ENCODE measurements at regions not wholly inside any gene's neighbourhood (a gene's known extent, or its start where the extent isn't known, plus 50 kb on each side); places are given as distances from the start of the nearest gene placed in this dataset.

GRCh38 chr20:39326050-39326449, 363.9 kb downstream of the DHX35 start:
- Histone ChIP-seq H3K36me3 (ENCODE audit: control insufficient read depth, low read length) (no peaks in the 10 kb centered on the region), H3K4me1 (ENCODE audit: control insufficient read depth, low read length) (no peaks in the 10 kb centered on the region), H3K9me3 (ENCODE audit: control insufficient read depth, insufficient read depth, low read length) (no peaks in the 10 kb centered on the region), H3K79me2 (ENCODE audit: control insufficient read depth, low read length) (no peaks in the 10 kb centered on the region), H3K4me2 (ENCODE audit: low read length) (no peak overlapping the region), H3F3A (ENCODE audit: control insufficient read depth, insufficient read depth) (no peaks in the 10 kb centered on the region), H4K20me1 (ENCODE audit: control insufficient read depth, insufficient read depth, low read depth, low read length) (no peaks in the 10 kb centered on the region), H3K4me3 (ENCODE audit: low read length) (no peak overlapping the region), H3K27ac (ENCODE audit: low read depth, low read length) (no peak overlapping the region), H3K9me2 (replicated peaks; ENCODE audit: control insufficient read depth, low read length) (no peaks in the 10 kb centered on the region; the same call in 1 of the 2 replicates), H3K27me3 (ENCODE audit: control insufficient read depth, low read length) (peaks cover 4% of the 10 kb centered on the region; the same call in 1 of the 2 replicates)
- TF ChIP-seq, protein P1, sequence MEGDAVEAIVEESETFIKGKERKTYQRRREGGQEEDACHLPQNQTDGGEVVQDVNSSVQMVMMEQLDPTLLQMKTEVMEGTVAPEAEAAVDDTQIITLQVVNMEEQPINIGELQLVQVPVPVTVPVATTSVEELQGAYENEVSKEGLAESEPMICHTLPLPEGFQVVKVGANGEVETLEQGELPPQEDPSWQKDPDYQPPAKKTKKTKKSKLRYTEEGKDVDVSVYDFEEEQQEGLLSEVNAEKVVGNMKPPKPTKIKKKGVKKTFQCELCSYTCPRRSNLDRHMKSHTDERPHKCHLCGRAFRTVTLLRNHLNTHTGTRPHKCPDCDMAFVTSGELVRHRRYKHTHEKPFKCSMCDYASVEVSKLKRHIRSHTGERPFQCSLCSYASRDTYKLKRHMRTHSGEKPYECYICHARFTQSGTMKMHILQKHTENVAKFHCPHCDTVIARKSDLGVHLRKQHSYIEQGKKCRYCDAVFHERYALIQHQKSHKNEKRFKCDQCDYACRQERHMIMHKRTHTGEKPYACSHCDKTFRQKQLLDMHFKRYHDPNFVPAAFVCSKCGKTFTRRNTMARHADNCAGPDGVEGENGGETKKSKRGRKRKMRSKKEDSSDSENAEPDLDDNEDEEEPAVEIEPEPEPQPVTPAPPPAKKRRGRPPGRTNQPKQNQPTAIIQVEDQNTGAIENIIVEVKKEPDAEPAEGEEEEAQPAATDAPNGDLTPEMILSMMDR (IDR thresholded peaks at IDR 0.05; ENCODE audit: low read depth, low read length, poor library complexity, severe bottlenecking) = no peak
- TF ChIP-seq EZH2phosphoT487 (IDR thresholded peaks at IDR 0.05; ENCODE audit: borderline replicate concordance, low read length) = no peak

DNA sequence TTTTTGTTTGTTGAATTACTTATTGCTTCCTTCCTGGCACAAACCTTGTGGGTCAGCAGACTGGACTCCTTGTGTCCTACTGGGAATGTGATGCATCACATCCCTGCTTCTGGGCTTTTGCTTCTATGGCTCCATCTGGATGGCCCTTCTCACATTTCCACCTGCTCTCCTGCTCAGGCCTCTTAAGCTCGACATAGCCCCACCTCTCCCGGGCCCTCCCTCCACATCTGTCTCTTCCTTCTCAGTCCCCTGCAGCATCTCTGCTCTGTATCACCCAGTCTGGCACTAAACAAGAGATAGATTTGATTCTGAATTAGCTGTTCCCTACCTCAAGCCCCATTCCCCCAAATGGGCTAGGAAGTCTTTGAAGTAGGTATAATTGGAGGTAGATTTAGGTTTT, 356.8 kb downstream of the DHX35 start:
- H4K20me1 ChIP-seq (ENCODE audit: control insufficient read depth, insufficient read depth, low read depth, low read length) = no peaks in the 10 kb centered on the region
- TF ChIP-seq, protein P1 (IDR thresholded peaks at IDR 0.05; ENCODE audit: low read depth, low read length, poor library complexity, severe bottlenecking) = no peak
- TF ChIP-seq EZH2phosphoT487 (IDR thresholded peaks at IDR 0.05; ENCODE audit: borderline replicate concordance, low read length) = no peak
- H3K27ac ChIP-seq (ENCODE audit: low read depth, low read length) = no peak overlapping the region
- no peaks in the 10 kb centered on the region for H3K79me2 ChIP-seq (ENCODE audit: control insufficient read depth, low read length)
- no peak overlapping the region for H3K4me3 ChIP-seq (ENCODE audit: low read length)
- H3K4me2 ChIP-seq (ENCODE audit: low read length) = no peak overlapping the region
- H3K4me1 ChIP-seq (ENCODE audit: control insufficient read depth, low read length) = no peaks in the 10 kb centered on the region
- peaks cover 5% of the 10 kb centered on the region; the same call in 1 of the 2 replicates for H3K27me3 ChIP-seq (ENCODE audit: control insufficient read depth, low read length)
- H3K36me3 ChIP-seq (ENCODE audit: control insufficient read depth, low read length) = no peaks in the 10 kb centered on the region
- no peaks in the 10 kb centered on the region for H3K9me2 ChIP-seq (replicated peaks; ENCODE audit: control insufficient read depth, low read length)
- no peaks in the 10 kb centered on the region for H3K9me3 ChIP-seq (ENCODE audit: control insufficient read depth, insufficient read depth, low read length)
- no peaks in the 10 kb centered on the region for H3F3A ChIP-seq (ENCODE audit: control insufficient read depth, insufficient read depth)

DNA sequence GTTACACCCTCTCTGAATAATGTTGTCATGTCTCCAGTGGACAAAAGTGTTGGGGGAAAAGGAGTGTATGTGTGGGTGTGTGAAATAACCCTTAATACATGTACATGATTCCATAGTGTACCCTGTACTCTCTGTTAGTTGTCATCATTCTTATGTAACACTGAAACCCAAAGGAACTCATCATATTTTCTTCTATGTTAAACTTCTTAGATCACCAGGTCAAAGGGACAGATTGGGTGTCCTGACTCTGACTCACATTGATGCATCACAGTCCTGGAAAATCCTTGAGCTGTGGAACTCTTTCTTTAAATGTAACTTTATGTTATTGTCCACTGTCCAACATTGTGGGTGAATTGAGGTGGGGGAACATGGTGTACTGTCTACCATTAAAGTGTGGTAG, 350.5 kb downstream of the DHX35 start:
- H3K27me3 ChIP-seq (ENCODE audit: control insufficient read depth, low read length) = peaks cover 26% of the 10 kb centered on the region
- no peaks in the 10 kb centered on the region for H4K20me1 ChIP-seq (ENCODE audit: control insufficient read depth, insufficient read depth, low read depth, low read length)
- H3K27ac ChIP-seq (ENCODE audit: low read depth, low read length) = no peak overlapping the region
- no peaks in the 10 kb centered on the region for H3K9me3 ChIP-seq (ENCODE audit: control insufficient read depth, insufficient read depth, low read length)
- no peaks in the 10 kb centered on the region for H3K9me2 ChIP-seq (replicated peaks; ENCODE audit: control insufficient read depth, low read length)
- no peaks in the 10 kb centered on the region for H3K36me3 ChIP-seq (ENCODE audit: control insufficient read depth, low read length)
- H3K4me1 ChIP-seq (ENCODE audit: control insufficient read depth, low read length) = no peaks in the 10 kb centered on the region
- no peaks in the 10 kb centered on the region for H3K79me2 ChIP-seq (ENCODE audit: control insufficient read depth, low read length)
- no peak overlapping the region for H3K4me3 ChIP-seq (ENCODE audit: low read length)
- no peak overlapping the region for H3K4me2 ChIP-seq (ENCODE audit: low read length)
- H3F3A ChIP-seq (ENCODE audit: control insufficient read depth, insufficient read depth) = no peaks in the 10 kb centered on the region
- TF ChIP-seq, protein P1 (IDR thresholded peaks at IDR 0.05; ENCODE audit: low read depth, low read length, poor library complexity, severe bottlenecking) = no peak
- no peak for TF ChIP-seq EZH2phosphoT487 (IDR thresholded peaks at IDR 0.05; ENCODE audit: borderline replicate concordance, low read length)

Data from DOHH2 (cell line).